DMS153 treated with DMSO at 0.1 percent for 48 hours (cell line): ENCODE measurements at regions not wholly inside any gene's neighbourhood (a gene's known extent, or its start where the extent isn't known, plus 50 kb on each side); places are given as distances from the start of the nearest gene placed in this dataset.

Experiments used
- DNase-seq: peaks from one replicate; lab custom pipeline; 2025; ENCODE audit not compliant: unreplicated experiment; lab: John Stamatoyannopoulos, UW

DNA sequence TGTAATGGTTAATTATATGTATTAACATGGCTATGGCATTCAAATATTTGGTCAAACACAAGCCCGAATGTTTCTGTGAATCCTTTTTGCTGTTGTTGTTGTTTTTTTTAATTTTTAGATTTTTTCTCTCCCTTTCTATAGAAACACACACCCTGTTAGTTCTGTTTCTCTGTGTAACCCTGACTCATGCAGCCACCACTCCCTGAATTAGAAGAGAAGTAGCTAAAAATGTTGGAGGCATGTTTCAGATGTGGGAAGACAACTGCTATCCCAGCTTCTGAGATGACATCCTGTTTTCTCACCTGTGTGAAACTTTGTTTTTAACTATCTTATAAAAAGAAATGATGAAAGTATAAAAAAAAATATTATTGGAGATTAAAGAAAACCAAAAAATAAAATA, 219.6 kb upstream of the RGPD4 start:
- no peak for DNase-seq

DNA sequence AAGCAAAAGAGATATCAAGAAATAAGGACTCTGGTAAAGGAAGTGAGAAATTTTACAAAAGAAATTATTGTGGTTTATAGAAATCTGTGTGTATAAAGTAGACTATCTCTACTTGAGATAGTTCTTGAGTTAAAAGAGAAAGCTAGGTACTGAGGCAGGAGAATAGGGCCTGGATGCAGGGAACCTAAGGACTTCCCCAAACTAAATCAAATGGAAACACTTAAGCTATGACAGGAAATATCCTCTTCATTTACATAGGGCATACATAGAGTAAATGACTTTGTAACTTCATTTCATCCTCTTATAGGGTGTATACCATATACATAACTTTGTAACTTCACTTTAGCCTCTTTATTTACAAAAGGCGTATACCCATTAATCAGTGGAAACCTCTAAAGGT, 219.2 kb upstream of the RGPD4 start:
- DNase-seq: no peak

DNA sequence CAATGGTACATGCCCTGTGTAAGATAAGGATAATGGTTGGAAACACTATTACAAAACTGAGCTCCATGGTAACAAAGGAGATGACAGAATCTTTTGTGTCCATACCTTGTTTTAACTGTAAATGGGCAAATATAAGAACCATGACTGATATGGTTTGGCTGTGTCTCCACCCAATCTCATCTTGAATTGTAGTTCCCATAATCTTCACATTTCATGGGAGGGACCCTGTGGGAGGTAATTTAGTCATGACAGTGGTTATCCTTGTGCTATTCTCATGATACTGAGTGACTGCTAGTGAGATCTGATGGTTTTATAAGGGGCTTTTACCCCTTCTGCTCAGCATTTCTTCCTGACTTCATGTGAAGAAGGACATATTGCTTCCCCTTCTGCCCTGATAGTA, 211.7 kb upstream of the RGPD4 start:
- no peak for DNase-seq

GRCh38 chr2:107618769-107619168, 207.9 kb upstream of the RGPD4 start:
- DNase-seq: no peak

GRCh38 chr2:107621186-107622165, 205.2 kb upstream of the RGPD4 start:
- no peak for DNase-seq

- DNase-seq: no peak
Observed at GRCh38 chr2:107622741-107623310, 203.9 kb upstream of the RGPD4 start.

DNA sequence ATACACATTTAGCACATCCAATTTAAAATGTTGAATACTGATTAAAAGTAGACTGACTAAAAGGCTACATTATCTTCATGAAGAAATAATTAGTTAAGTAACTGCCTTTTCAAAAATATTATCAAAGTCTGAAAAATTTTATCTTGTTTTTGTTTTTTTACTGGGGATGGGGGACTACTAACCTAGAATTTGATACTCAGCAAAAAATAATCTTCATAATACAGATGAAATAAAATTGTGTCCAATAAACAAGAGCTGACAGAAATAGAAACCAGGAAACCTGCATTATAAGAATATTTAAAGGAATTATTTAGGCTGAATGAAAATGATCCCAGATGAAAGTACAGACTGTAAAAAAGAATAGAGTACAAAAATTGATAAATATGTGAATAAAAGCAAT, 200.7 kb upstream of the RGPD4 start:
- DNase-seq: no peak

DNA sequence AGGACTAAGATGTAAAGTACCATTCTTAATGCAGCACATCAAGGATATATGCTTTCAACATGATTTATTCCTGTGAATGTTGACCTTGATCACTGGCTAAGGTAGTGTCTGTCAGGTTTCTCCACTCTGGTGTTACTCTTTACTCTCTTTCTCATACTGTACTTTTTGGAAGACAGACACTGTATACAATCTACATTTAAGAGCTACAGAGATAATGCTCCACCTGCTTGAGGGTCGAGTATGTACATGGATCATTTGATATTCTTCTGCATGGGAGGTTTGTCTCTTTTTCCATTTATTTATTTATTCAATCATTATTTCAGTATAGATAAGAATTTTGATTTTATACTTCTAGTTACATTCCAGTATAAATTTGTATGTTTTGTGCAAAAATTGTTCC, 199.5 kb upstream of the RGPD4 start:
- no peak for DNase-seq

- no peak for DNase-seq
Observed at GRCh38 chr2:107627926-107628325, 198.8 kb upstream of the RGPD4 start.

- no peak for DNase-seq
Observed at GRCh38 chr2:107633580-107634147, 193.0 kb upstream of the RGPD4 start.

GRCh38 chr2:107634172-107634571, 192.5 kb upstream of the RGPD4 start:
- no peak for DNase-seq

DNA sequence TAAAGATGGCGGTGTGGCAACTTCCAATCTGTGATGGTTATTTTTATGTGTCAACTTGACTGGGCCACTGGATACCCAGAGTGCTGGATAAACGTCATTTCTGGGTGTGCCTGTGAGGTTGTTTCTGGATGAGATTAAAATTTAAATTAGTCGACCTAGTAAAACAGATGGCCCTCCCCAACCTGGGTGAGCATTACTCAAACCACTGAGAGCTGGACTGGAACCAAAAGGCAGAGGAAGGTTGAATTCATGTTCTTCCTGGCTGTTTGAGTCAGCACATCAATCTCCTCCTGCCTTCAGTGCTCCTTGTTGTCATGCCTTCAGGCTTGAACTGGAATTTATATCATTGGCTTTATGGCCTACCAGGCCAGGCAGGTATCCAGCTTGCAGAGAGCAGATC, 190.8 kb upstream of the RGPD4 start:
- no peak for DNase-seq

- DNase-seq: no peak
Observed at GRCh38 chr2:107645586-107645985, 181.1 kb upstream of the RGPD4 start.

DNA sequence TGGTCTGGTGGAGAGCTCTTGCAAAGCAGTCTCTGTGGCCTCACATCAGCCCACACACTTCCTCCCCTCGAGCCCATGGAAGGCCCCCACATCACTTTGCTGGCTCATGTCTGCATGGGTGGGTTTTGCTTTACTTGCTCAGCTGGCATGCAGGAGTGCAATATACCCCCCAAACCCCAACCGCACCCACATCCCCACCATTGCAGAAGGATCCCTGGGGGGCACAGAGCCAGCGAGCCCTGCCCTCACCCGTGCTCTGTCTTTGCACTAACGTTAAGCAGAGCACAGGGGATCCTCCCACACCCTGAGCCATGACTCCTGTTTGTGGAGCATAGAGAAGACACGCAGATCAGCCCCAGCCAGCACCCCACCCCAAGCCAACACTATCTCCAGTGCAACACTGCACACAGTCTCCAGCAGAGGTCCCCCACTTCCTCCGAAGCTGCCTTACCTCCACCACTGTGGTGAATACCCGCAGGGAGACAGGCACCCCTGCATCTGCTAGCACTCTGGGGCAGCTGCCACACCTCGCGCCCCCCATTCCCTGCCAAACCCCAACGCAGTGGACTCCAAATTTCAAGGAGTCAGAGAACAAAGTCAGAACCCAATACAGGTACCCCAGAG, 177.8 kb upstream of the RGPD4 start:
- DNase-seq: no peak

DNA sequence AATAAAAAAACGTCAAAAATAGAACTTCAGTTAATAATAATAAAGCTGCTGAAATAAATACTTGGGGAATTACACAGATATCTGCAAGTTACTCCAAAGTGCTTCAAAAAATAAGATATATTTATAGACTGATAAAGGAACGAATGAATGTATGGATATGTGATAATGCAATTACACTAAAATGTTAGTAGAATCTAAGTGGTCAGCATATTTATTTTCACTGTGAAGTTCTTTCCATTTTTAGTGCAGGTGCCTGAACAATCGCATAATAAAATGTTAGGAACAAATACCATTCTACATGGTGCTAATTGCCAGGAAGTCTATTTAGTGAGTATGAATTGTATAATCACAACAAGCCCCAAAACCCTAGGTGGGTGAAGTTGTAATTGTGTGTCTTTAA, 169.6 kb upstream of the RGPD4 start:
- no peak for DNase-seq

GRCh38 chr2:107663632-107664031, 163.1 kb upstream of the RGPD4 start:
- DNase-seq: no peak

- peak; percentile 41 for DNase-seq
Observed at GRCh38 chr2:107669335-107669734, 157.4 kb upstream of the RGPD4 start.

GRCh38 chr2:107681936-107682335, 144.8 kb upstream of the RGPD4 start:
- no peak for DNase-seq

- DNase-seq: no peak
Observed at GRCh38 chr2:107684421-107684820, 142.3 kb upstream of the RGPD4 start.

GRCh38 chr2:107685421-107685986, 141.2 kb upstream of the RGPD4 start:
- no peak for DNase-seq

- no peak for DNase-seq
Observed at GRCh38 chr2:107687073-107687472, 139.6 kb upstream of the RGPD4 start.
